ENCODE measurements at regions not wholly inside any gene's neighbourhood (a gene's known extent, or its start where the extent isn't known, plus 50 kb on each side); places are given as distances from the start of the nearest gene placed in this dataset.
"Not testable (repeated sequence)": the region's sequence is repeated elsewhere in the genome, so short reads cannot be mapped to it uniquely, and the experiment has no call there.

DNA sequence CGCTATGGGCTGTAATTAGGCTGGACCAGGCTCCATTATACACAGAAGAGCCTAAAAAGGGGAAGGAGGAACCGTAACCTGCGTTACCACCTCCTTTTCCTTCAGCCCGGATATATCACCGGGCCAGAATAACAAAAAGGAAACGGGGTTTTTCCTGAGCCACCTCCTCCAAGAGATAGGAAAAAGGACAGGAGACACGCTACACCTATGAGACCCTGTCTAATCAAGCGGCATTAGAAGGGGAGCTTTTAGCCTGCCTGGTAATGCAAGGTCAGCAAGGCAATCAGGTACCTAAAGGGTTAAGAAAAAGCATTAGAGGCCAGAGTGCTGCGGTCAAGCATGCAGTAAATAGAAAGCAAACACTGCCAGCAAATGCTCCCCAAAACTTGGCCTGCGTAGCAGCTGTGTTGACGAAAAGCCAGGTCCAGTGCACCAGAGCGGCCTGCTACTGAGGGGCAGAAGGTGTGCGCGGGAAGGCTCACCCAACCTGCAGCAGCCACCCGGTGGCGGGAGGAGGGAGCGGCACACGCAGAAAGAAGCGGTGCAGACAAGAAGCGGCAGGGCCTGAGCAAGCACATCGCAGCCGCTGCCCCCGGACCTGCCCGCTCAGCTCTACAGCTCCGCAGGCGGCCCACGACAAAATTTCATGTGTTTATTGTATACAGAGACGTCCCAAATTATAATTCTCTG, 1466.1 kb downstream of the UQCRFS1 start:
- DNase-seq = no peak

DNA sequence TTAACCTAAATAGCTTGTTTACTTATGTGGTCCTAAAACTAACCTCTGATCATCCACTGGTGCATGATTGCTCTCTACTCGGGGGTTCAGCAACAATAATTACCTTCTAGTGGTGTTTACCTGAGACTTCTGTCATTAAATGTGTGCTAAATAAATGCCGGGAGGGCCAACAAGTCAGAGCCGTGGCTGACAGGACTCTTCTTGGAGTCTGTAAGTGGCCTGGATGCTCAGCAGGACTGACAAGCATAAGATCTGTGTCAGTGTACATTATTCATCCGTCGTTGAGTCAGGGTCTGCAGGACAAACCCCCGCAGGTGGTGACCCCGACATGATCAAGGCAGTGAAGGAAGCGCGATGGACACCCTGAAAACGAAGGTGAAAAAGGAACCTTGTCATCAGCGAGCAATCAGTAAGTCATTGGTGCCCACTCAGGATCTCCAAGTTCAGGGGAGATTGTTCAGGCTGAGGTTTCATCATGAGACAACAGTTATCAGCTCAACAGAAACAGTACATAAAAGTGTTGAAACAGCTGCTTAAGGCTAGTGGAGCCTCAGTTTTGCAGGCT, 1466.9 kb downstream of the UQCRFS1 start:
- DNase-seq = no peak

DNA sequence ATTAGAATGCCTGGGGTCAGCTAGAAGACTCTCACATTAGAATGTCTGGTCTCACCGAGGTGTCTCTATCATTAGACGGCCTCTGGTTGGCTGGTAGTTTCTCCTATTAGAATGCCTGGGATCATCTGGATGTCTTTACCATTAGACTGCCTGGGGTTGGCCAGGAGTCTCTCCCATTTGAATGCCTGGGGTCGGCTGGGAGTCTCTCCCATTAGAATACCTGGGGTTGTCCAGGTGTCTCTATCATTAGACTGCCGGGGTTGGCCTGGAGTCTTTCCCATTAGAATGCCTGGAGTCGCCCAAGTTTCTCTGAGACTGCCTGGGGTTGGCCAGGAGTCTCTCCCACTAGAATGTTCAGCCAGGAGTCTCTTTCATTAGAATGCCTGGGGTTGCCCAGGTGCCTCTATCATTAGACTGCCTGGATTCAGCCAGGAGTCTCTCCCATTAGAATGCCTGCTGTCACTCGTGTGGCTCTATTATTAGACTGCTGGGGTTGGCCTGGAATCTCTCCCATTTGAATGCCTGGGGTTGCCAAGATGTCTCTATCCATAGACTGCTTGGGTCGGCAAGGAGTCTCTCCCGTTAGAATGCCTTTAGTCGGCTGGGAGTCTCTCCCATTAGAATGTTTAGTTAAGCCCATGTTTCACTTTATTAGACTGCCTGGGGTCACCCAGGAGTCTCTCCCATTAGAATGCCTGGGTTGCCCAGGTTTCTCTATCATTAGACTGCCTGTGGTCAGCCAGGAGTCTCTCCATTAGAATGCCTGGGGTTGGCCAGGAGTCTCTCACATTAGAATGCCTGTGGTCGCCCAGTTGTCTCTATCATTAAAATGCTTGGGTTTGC, 1467.8 kb downstream of the UQCRFS1 start:
- DNase-seq = no peak

DNA sequence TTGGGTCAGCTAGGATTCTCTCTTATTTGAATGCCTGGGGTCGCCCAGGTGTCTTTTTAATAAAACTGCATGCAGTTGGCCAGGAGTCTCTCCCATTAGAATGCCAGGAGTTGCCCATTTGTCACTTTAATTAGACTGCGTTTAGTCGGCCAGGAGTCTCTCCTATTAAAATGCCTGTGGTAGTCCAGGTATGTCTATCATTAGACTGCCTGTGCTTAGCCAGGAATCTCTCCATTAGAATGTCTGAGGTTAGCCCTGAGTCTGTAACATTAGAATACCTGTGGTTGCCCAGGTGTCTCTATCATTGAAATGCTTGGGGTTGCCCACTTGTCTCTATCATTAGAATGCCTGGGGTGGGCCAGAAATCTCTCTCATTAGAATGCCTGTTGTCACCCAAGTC, 1470.9 kb downstream of the UQCRFS1 start:
- no peak for DNase-seq

DNA sequence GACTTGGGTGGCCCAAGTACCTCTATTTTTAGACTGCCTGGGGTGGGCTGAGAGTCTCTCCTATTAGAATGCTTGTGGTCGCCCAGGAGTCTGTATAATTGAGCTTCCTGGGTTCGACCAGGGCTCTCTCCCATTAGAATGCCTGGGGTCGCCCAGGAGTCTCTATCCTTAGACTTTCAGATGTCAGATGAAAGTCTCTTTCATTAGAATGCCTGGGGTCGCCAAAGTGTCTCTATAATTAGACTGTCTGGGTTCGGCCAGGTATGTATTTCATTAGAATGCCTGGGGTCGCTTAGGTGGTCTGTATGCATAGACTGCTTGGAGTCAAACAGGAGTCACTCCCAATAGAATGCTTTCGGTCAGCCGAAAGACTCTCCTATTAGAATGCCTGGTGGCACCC, 1471.7 kb downstream of the UQCRFS1 start:
- no peak for DNase-seq

DNA sequence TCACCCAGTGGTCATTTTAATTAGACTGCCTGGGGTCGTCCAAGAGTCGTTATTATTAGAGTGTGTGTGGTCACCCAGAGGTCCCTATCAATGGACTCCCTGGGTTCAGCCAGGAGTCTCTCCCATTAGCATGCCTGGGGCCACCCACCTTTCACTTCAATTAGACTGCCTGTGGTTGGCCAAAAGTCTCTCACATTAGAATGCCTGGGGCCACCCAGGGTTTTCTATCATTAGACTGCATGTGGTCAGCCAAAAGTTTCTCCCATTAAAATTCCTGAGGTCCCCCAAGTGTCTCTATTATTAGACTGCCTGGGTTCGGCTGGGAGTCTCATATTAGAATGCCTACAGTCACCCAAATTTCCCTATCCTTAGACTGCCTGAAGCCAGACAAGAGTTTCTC, 1472.6 kb downstream of the UQCRFS1 start:
- no peak for DNase-seq

DNA sequence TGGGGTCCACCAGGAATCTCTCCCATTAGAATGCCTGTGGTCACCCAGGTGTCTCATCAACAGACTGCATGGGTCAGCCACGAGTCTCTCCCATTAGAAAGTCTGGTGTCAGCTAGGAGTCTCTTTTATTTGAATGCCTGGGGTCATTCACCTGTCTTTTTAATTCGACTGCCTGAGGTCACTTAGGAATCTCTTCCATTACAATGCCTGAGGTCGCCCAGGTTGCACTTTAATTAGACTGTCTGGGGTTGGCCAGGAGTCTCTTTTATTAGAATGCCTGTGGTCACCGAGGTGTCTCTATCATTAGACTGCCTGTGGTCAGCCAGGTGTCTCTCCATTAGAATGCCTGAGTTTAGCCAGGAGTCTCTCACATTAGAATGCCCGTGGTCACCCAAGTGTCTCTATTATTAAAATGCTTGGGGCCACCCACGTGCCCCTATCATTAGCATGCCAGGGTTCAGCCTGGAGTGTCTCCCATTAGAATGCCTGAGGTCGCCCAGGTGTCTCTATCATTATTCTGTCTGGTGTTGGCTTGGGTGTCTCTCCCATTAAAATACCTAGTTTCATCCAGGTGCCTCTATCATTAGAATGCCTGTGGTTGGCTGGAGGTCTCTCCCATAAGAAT, 1474.3 kb downstream of the UQCRFS1 start:
- no peak for DNase-seq

DNA sequence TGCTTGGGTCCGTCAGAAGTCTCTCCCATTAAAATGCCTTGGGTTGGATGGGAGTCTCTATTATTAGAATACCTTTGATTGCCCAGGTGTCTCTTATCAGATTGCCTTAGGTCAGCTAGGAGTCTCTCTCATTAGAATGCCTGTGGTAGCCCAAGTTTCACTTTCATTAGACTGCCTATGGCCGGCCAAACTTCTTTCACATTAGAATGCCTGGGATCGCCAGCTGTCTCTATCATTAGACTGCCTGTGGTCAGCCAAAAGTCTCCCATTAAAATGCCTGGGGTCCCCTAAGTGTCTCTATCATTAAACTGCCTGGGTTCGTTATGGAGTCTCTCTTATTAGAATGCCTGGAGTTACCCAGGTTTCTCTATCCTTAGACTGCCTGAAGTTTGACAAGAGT, 1476.7 kb downstream of the UQCRFS1 start:
- DNase-seq = no peak

DNA sequence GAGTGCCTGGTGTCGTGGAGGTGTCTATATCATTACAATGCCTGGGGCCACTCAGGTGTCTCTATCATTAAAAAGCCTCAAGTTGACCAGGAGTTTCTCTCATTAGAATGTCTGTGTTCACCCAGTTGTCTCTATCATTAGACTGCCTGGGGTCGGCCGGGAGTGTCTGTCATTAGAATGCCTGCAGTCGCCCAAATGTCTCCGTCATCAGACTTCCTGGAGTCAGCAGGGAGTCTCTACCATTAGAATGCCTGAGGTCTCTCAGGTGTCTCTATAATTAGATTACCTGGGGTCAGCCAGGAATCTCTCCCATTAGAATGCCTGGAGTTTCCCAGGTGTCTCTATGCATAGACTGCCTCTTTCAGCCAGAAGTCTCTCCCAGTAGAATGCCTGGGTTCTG, 1477.6 kb downstream of the UQCRFS1 start:
- DNase-seq = no peak

DNA sequence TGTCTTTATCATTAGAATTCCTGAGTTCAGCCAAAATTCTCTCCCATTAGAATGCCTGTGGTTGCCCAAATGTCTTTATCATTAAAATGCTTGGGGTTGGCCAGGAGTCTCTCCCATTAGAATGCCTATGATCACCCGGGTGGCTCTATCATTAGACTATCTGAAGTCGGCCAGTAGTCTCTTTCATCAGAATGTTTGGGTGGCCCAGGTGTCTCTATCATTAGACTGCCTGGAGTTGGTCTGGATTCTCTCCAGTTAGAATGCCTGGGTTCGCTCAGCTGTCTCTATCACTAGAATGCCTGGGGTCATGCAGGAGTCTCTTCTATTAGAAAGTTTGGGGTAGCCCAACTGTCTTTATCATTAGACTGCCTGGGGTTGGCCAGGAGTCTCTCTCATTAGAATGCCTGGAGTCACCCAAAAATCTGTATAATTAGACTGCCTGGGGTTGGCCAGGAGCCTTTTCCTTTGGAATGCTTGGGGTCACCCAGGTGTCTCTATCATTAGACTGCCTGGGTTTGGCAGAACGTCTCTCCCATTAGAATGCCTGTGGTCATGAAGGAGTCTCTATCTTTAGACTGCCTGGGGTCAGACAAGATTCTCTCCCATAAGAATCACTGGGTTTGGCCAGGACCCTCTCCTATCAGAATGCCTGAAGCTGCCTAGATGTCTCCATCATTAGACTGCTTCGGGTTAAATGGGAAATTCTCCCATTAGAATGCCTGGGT, 1478.3 kb downstream of the UQCRFS1 start:
- DNase-seq = no peak

DNA sequence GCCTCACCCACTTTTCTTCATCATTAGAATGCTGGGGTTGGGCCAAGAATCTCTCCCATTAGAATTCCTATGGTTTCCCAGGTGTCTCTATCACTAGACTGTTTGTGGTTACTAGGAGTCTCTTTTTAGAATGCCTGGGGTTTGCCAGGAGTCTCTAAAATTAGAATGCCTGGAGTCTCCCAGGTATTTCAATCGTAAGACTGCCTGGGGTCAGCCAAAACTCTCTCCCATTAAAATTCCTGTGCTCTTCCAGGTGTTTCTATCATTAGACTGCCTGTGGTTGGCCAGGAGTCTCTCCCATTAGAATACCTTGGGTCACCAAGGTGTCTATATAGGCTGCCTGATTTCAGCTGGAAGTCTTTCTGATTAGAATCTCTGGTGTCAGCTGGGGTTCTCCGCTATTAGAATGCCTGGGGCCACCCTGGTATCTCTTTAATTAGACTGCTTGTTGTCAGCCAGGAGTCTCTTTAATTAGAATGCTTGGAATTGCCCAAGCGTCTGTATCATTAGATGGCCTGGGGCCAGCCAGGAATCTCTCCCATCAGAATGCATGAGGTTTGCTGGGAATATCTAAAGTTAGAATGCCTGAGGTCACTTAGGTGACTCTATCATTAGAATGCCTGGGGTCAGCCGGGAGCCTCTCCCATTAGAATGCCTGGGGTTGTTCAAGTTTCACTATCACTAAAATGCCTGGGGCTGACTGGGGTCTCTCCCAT, 1479.2 kb downstream of the UQCRFS1 start:
- DNase-seq = no peak

DNA sequence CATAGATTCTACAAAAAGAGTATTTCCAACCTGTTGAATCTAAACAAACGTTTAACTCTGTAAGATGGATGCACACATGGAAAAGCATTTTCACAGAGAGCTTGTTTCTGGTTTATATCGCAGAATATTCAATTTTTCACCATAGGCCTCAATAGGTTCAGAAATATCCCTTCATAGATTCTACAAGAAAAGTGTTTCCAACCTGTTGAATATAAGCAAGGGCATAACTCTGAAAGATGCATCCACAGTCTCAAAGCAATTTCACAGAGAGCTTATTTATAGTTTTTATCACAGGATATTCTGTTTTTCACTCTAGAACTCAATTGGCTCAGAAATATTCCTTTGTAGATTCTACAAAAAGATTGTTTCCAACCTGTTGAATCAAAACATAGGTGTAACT, 1483.6 kb downstream of the UQCRFS1 start:
- DNase-seq = no peak

DNA sequence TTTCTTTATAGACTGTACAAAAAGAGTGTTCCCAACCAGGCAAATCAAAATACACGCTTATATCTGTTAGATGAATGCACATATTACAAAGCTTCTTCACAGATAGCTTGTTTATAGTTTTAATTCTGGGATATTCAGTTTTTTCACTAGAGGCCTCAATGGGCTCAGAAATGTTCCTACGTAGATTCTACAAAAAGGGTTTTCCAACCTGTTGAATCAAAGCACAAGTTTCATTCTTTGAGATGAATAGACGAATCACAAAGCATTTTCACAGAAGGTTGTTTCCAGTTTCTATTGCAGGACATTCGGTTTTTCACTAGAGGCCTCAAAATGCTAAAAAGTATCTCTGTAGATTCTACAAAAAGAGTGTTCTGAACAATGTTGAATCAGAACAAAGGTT, 1490.3 kb downstream of the UQCRFS1 start:
- no peak for DNase-seq

DNA sequence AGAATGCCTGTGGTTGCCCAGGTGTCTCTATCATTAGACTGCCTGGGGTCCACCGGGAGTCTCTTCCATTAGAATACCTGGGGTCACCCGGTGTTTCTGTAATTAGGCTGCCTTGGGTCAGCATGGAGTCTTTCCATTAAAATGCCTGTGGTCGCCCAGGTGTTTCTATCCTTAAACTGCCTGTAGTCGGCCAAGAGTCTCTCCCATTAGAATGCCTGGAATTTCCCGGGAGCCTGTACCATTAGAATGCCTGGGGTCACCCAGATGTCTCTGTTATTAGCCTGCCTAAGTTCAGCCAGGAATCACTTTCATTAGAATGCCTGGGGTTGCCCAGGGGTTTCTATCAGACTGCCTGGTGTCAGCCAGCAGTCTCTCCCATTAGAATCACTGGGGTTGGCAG, 1492.8 kb downstream of the UQCRFS1 start:
- no peak for DNase-seq

DNA sequence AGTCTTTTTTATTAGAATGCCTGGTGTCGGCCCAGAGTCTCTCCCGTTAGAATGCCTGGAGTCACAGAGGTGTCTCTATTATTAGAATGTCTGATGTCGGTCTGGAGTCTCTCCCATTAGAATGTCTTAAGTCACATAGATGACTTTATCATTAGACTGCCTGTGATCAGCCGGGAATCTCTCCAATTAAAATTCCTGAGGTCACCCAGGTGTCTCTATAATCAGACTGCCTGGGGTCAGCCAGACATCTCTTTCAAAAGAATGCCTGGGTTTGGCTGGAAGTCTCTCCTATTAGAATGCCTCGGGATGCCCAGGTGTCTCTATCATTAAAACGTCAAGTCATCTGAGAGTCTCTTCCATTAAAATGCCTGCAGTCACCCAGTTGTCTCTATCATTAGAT, 1493.9 kb downstream of the UQCRFS1 start:
- DNase-seq = no peak

DNA sequence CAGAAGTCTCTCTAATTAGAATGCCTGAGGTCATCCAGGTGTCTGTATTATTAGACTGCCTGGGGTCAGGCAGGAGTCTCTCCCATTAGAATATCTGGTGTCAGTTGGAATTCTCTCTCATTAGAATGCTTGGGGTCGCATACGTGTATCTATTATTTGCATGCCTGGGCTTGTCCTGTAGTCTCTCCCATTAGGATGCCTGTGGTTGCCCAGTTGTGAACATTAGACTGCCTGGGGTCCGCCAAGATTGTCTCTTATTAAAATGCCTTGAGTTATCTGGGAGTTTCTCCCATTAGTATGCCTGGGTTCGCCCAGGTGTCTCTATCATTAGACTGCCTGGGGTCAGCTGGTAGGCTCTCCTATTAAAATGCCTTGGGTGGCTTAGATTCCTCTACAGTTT, 1494.7 kb downstream of the UQCRFS1 start:
- no peak for DNase-seq

DNA sequence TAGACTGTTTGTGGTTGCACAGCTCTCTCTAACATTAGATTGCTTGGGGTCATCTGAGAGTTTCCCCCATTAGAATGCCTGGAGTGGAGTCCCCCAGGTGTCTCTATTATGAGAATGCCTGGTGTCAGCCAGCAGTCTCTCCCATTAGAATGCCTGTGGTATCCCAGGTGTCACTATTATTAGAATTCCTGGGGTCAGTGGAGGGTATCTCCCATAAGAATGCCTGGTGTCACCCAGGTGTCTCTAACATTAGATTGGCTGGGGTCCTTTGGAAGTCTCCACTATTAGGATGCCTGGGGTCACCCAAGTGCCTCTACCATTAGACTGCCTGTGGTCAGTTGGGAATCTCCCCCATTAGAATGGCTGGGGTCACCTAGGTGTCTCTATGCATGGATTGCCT, 1495.1 kb downstream of the UQCRFS1 start:
- DNase-seq = no peak

DNA sequence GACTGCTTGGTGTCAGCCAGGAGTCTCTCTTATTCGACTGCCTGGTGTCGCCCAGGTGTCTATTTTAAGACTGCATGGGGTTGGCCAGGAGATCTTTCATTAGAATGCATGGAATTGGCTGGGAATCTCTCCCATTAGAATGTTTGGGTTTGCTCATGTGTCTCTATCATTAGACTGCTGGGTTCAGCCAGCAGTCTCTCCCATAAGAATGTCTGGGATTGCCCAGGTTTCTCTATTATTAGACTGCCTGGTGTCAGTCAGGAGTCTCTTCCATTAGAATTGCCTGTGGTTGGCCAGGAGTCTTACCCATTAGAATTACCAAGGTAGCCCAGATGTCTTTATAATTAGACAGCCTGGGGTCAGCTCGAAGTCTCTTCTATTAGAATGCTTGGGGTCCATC, 1496.0 kb downstream of the UQCRFS1 start:
- no peak for DNase-seq

DNA sequence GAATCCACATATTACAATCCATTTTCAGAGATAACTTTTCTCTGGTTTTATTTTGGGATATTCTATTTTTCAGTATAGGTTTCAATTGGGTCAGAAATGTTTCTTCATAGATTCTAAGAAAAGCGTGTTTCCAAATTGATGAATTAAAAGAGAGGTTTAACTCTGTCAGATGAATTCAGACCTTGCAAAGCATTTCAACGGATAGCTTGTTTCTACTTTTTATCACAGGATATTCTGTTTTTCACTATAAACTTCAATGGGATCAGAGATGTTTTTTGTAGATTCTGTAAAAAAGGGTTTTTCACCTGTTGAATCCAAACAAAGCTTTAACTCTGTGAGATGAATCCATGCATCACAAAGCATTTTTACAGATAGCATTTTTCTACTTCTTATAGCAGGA, 1498.1 kb downstream of the UQCRFS1 start:
- DNase-seq = no peak

DNA sequence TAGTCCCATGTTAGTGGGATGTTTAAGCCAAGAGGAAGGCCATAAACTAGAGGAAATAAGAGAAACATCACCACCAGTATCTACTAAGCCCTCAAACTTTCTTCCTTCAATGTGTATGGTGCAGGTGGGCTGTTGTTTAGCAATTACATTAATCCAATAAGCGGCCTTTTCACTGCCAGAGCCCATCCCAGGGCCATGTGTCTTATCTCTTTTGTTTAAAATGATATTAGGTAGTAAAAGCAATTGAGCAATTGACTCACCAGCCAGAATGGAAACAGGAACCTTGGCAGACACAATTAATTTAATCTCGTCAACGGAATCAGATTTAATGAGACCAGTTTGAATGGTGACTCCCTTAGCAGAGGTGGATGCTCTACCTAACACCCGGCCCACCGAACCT, 1503.5 kb downstream of the UQCRFS1 start:
- no peak for DNase-seq

DNA sequence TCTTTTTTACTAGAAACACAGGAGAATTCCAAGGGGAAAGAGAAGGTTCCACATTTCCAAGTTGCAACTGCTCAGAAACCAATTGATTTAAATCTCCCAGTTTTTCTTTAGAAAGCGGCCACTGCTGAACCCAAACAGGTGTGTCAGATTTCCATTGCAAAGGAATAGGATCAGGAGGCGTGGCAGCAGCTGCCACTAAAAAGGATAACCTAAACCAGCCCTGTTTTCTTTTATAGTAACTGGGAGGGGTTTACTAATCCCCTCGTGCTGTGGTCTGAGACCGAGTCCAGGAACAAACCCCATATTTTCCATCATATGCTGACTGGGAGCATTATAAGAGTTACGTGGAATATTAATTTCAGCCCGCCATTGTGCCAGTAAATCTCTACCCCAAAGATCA, 1504.0 kb downstream of the UQCRFS1 start:
- not testable (repeated sequence) for DNase-seq

DNA sequence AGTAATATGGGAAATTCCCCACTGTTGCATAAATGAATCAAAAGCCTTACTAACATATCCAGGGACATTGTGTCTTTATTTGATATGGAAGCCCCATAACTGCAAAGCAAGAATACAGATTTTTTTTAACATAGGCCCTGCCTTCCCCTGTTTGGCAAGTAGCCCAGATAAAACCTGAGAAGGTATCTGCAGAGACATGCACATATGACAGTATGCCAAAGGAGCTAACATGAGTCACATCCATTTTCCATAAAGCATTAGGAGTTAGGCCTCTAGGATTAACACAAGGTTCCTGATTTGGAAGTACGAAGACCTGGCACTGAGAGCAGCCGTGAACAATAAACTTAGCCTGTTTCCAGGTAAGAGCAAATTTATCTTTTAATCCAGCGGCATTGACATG, 1505.9 kb downstream of the UQCRFS1 start:
- not testable (repeated sequence) for DNase-seq

All from NCI-H1092 treated with DMSO at 0.1 percent for 48 hours (cell line).